Fibroblast of lung (primary cell): ENCODE measurements at regions not wholly inside any gene's neighbourhood (a gene's known extent, or its start where the extent isn't known, plus 50 kb on each side); places are given as distances from the start of the nearest gene placed in this dataset.

Experiments
- EZH2 ChIP-seq: IDR thresholded peaks from 2 replicates; pipeline ENCODE4 v1.5.1; 2012; ENCODE audit warnings: low read length, control low read depth, mild to moderate bottlenecking; ENCODE audit errors: missing control alignments
- TF ChIP-seq, protein P1 (sequence below), 2 donors: IDR thresholded peaks in 1 of 2; conservative IDR thresholded peaks in 1 of 2; 1 replicate in 1 of 2; 2 replicates in 1 of 2; pipeline ENCODE4 v1.5.1; 2011 to 2012; ENCODE audit warnings: low read length in 2 of 2, control low read depth in 1 of 2, inconsistent platforms in 1 of 2, low read depth in 1 of 2, mild to moderate bottlenecking in 1 of 2

- TF ChIP-seq, protein P1, sequence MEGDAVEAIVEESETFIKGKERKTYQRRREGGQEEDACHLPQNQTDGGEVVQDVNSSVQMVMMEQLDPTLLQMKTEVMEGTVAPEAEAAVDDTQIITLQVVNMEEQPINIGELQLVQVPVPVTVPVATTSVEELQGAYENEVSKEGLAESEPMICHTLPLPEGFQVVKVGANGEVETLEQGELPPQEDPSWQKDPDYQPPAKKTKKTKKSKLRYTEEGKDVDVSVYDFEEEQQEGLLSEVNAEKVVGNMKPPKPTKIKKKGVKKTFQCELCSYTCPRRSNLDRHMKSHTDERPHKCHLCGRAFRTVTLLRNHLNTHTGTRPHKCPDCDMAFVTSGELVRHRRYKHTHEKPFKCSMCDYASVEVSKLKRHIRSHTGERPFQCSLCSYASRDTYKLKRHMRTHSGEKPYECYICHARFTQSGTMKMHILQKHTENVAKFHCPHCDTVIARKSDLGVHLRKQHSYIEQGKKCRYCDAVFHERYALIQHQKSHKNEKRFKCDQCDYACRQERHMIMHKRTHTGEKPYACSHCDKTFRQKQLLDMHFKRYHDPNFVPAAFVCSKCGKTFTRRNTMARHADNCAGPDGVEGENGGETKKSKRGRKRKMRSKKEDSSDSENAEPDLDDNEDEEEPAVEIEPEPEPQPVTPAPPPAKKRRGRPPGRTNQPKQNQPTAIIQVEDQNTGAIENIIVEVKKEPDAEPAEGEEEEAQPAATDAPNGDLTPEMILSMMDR (conservative IDR thresholded peaks at IDR 0.05 in 1 of 2, IDR thresholded peaks at IDR 0.05 in 1 of 2; ENCODE audit: low read depth in 1 of 2, low read length in 2 of 2), result no peak
- TF ChIP-seq EZH2, result no peak
These were observed 257.6 kb upstream of the GHITM start for GRCh38 chr10:83881661-83882060.
